Activated effector memory CD4-positive, alpha-beta T cell treated with Interleukin-2 at 50 U/mL for 16 hours (primary cell): ENCODE measurements at regions not wholly inside any gene's neighbourhood (a gene's known extent, or its start where the extent isn't known, plus 50 kb on each side); places are given as distances from the start of the nearest gene placed in this dataset.

Source experiments
- DNase-seq: peaks from one replicate; pipeline ENCODE4 v3.0.0-alpha.2; 2020

DNA sequence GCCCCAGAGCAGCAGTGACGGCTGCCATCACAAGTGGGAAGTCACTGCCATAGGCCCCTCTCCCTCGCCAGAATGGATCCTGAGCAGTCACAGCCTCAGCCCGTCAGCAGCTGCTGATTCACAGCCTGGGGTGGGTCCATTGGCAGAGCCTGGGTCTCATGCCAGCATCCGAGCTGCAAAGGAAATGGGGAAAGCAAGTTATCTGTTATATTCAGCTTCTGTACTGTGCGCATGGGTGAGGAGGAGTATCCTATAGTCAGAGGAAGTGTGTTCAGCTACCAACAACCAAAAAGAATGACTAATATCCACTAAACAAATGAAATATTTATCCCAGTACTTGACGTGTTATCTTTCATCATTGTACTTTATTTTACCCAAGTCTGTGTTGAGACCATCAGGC lies 119.7 kb downstream of the RCN1 start:
- DNase-seq: no peak

GRCh38 chr11:32213223-32213622 lies 122.3 kb downstream of the RCN1 start:
- DNase-seq: no peak

DNA sequence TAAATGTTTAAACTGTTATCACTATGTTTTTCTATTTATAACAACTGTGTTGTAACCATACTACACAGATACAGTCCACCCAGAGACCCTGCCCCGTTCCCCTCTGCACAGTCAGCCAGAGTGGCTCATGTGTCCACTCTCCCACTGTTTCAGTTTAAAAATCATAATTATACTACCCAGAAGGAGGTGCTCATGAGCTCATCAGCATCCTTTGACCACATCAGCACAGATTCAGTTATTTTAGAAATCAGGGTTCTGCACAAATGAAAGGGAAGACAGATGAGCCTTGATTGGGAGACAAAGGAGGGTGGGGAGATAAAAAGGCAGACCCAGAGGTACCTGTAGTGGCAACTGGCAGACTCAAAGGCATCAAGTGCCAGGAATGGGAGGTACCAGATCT lies 124.3 kb downstream of the RCN1 start:
- no peak for DNase-seq

DNA sequence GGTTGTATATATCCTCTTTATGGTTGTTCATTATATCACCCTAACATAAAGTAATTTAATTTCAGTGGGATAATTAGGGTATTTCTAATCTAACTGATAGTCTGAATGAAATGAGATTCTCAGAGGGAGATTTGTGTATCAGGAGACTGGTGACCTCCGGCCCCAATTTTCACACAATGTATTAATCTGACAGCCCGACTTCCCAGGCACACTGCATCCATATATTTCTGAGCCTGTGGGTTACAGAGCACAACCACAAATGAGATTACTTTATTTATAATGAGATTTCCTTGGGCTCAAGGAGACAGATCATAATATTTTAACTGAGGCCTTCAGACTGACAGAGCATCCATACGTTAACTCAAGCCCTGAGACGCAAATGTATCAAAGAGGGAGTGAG lies 125.9 kb downstream of the RCN1 start:
- DNase-seq: no peak

DNA sequence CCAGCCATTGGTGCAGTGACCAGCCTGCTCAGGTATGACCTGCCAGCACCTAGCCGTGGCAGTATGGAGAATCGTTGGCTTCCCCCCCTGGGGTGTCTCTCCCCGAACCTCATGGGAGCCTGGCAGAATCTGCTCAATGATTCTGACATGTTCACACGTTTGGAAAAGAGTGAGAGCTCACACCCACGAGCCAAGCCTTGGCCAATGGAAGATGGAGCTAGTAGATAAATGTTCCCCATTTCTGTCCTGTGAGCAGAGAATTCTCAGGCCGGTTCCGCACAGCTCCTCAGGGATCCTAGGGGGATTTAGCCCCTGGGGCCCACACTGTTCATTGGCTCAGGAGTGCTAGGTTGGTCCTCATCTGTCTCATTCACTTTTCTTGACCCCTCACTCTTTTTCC lies 128.4 kb downstream of the RCN1 start:
- DNase-seq: no peak

GRCh38 chr11:32221476-32222032 lies 130.7 kb downstream of the RCN1 start:
- no peak for DNase-seq

DNA sequence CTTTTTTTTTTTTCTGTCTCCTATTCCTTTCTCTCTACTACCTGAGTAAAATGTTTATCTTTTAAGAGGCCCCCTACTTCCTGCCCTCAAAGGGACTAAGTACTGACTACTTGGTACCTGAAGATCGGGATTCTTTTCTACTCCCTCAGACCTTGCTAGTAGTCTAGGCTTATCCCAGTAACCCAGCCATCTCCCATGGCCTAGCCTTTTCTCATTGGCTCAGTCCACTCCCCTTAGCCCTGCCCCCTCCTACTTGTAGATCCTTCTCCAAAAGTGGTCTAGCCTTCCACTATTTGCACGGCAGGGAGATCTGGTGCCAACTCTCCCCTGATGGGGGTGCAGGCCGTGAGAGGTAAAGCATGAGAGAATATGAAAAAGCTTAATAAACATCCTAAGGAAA lies 133.7 kb downstream of the RCN1 start:
- no peak for DNase-seq

GRCh38 chr11:32225571-32226285 lies 134.9 kb downstream of the RCN1 start:
- no peak for DNase-seq

DNA sequence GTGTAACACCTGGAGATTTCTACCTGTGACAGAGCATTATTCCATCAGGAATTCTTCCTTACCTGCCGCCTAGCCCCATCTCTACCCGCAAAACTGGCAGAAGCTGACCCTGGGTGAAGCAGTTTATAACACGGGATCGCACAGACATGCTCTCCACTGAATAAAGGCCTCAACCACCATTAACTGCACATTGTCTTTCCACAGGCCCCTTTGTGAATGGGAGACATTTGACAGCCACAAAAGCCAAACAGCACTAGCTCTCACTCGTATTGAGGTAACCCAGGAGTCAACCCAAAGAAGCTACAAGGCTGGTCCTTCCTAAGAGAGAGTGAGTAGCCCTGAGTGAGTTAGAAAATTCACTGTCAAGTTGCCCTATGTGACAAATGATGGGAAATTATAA lies 135.6 kb downstream of the RCN1 start:
- DNase-seq: no peak

GRCh38 chr11:32229576-32230240 lies 138.8 kb downstream of the RCN1 start:
- DNase-seq: no peak

DNA sequence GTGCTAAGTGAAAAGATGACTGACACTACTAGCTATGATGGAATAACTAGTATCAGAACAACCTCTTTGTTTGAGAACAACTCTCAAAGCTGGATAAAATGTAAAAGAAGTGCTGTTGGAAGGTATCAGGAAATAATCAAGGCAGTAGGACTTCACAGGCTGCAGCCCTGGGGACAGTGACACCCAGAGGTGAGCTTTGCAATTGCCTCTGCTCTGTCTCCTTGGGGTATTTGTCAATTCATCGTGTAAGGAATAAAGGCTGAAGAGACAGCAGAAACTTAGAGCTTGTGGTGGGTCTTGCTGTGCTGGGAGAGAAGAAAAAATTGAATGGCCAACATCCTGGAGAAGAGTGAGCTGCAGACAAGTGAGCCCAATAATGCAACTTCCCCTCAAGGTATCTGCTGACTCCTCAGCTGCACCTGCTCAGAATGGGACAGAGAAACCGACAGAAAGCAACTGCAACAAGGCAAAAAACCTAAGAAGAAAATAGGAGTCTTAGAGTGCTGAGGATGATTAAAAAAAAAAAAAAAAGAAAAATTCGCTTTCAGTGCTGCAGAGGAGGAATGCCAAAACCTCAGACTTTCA lies 141.1 kb downstream of the RCN1 start:
- no peak for DNase-seq

GRCh38 chr11:32232516-32232915 lies 141.6 kb downstream of the RCN1 start:
- DNase-seq: no peak

DNA sequence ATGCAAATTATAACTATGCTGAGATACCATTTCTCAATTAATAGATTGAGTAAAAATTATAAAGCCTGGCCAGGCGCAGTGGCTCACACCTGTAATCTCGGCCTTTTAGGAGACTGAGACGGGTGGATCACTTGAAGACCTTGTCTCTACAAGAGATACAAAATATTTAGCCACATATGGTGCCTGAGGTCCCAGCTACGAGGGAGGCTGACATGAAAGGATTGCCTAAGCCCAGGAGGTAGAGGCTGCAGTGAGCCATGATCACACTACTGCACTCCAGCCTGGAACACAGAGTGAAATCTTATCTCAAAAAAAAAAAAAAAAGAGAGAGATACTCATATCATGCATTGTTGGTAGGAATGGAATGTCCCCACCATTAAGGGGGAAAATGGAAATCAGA lies 142.4 kb downstream of the RCN1 start:
- no peak for DNase-seq

DNA sequence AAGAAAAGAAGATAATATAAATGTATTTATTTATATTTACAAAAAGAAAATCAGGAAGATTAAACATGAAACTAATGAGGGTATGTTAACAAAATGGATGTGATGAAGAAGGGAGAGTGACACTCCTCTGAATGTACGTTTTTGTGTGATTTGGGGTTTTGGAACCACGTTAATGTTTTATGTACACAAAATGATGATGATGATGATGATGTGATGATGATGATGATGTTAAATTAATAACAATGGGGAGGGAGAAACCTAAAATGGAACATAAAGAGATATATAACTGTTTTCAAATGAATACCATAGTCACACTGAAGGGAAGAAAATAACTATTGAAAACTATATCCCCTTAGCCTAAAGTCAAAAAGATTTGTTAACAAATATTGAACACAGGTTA lies 143.1 kb downstream of the RCN1 start:
- DNase-seq: no peak

GRCh38 chr11:32244453-32244852 lies 153.6 kb downstream of the RCN1 start:
- no peak for DNase-seq

- DNase-seq: no peak
These were observed 162.8 kb downstream of the RCN1 start for GRCh38 chr11:32253706-32254105.

DNA sequence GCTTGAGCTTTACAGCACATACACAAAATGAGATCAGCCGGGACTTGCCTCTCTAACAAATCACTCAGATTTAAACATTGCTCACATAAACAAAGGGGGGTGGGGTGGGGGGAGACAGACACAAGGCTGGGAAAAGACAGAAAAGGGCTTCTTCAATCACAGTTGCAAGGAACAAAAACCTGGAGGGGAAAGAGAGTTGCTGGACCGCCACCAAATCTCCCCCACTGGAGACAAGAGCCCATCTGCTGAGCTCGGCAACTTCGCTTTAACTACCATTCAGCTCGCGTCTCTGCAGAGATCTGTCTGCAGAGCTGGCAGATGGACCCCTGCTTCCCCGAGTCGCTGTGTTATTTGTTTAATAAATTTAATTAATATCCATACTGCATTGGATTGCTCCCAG lies 165.0 kb downstream of the RCN1 start:
- DNase-seq: no peak

- no peak for DNase-seq
These were observed 165.6 kb downstream of the RCN1 start for GRCh38 chr11:32256466-32256865.

DNA sequence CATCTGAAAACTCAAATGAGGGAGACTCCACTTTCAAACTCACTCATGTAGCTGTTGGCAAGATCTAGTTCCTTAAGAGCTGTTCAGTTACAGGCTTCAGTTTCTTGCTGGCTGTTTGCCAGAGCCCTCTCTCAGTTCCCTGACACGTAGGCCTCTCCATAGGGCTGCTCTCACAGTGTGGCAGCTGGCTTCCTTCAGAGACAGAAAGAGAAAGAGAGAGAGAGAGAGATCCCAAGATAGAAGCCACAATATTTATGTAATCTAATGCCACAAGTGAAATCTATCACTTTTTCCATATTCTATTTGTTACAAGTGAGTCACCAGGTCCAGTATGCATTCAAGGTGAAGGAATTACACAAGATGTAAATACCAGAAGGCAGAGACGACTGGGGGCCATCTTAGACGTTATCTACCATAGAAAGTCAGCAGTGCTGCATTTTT lies 168.8 kb downstream of the RCN1 start:
- DNase-seq: no peak

DNA sequence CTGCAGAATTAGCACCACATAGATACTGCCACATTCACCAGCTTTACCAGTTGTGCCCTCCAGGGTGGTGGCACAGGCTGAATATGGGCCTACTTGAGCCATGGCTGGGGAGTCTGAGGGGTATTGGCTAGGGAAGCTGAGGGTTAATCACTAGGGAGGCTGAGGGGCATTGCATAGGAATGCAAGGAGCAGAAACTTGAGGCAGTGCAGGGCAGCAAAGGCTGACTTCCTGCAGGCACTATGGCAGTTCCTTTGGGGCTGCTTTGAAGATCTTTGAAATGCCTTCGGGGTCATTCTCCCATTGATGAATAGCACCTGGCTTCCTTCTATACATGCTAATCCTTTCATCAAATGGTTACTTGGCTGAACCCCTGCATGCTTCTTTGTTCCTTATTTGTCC lies 171.5 kb downstream of the RCN1 start:
- no peak for DNase-seq

- DNase-seq: no peak
These were observed 169.4 kb downstream of the WT1 start for GRCh38 chr11:32265911-32266310.

GRCh38 chr11:32266601-32267000 lies 168.7 kb downstream of the WT1 start:
- DNase-seq: no peak

GRCh38 chr11:32267679-32268187 lies 167.6 kb downstream of the WT1 start:
- DNase-seq: no peak

DNA sequence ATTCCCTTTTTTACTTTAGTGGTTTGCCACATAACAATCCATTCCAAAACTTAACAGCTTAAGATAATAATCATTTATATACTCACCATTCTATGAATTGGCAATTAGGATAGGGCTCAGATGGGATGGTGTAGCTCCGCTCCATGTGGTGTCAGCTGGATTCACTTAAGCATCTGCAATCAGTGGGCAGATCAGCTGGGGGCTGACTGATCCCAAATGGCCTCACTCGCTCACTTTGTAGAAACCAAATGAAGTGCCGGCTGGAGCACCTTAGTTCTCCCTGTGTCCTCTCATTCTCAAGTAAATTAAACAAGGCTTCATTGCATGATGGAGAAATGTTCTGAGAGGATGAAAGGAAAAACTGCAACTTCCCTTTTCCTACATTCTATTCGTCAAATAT lies 161.4 kb downstream of the WT1 start:
- no peak for DNase-seq
